Endothelial cell of umbilical vein (primary cell): ENCODE measurements at regions not wholly inside any gene's neighbourhood (a gene's known extent, or its start where the extent isn't known, plus 50 kb on each side); places are given as distances from the start of the nearest gene placed in this dataset.

Experiments
- BruUV-seq: library from RNA; stranded (reverse); fragments of 400-500 nt; replicated peaks from 2 replicates; lab custom pipeline; 2021; lab: Mats Ljungman, UMichigan
- CTCF ChIA-PET: fragments of 300-600, 350-600 bp; sonication (Branson Sonifier 250); formaldehyde crosslinking; loops from one replicate; lab custom pipeline; 2021; ENCODE audit warnings: antibody characterized with exemption, inconsistent platforms; lab: Charles Lee
- POLR2A ChIA-PET: fragments of 300-600, 350-600 bp; sonication (Branson Sonifier 250); formaldehyde crosslinking; loops from one replicate; lab custom pipeline; 2021; ENCODE audit warnings: antibody characterized with exemption, inconsistent platforms; lab: Charles Lee
- DNase-seq: peaks from one replicate; pipeline ENCODE4 v3.0.0-alpha.2; 2011; ENCODE audit warnings: low read depth, low spot score
- FAIRE-seq: peaks from 2 replicates; lab custom pipeline; 2011; peaks lifted over from hg19 to GRCh38; lab: Jason Lieb, UNC
- H2AFZ ChIP-seq: 2 replicates; pipeline ENCODE4 v1.6.0; 2012; ENCODE audit warnings: low read depth, low read length, control low read depth, inconsistent platforms
- H3K27ac ChIP-seq: 2 replicates; pipeline ENCODE4 v1.5.1; 2011; ENCODE audit warnings: low read depth, mild to moderate bottlenecking, control low read depth, low read length, moderate library complexity; ENCODE audit not compliant: insufficient read depth
- H3K27me3 ChIP-seq, 2 experiments: 2 replicates each; pipeline versions ENCODE4 v1.6.0 to v1.6.1; 2011; ENCODE audit warnings: low read length in 2 of 2, mixed read lengths in 1 of 2; ENCODE audit not compliant: control insufficient read depth in 2 of 2, insufficient read depth in 2 of 2
- H3K36me3 ChIP-seq, 2 experiments: 2 replicates in 1 of 2; 3 replicates in 1 of 2; pipeline ENCODE4 v1.5.1; 2011; ENCODE audit warnings: low read length in 2 of 2, mild to moderate bottlenecking in 1 of 2, moderate library complexity in 1 of 2; ENCODE audit not compliant: control insufficient read depth in 2 of 2, insufficient read depth in 2 of 2; ENCODE audit errors: extremely low read depth in 1 of 2
- H3K4me1 ChIP-seq: 3 replicates; pipeline ENCODE4 v1.5.1; 2011; ENCODE audit warnings: mild to moderate bottlenecking, low read length; ENCODE audit not compliant: control insufficient read depth, insufficient read depth; ENCODE audit errors: extremely low read depth
- H3K4me2 ChIP-seq: 2 replicates; pipeline ENCODE4 v1.6.1; 2011; ENCODE audit warnings: low read length, control low read depth, mixed read lengths; ENCODE audit not compliant: insufficient read depth
- H3K4me3 ChIP-seq, 3 experiments: fragments of 200-600 bp in 1 of 3; sonication (generic), shearing (Covaris generic) in 1 of 3; replicated peaks in 1 of 3; 2 replicates each; pipeline ENCODE4 v1.5.1; 2011 to 2016; ENCODE audit warnings: control low read depth in 3 of 3, low read length in 3 of 3, mild to moderate bottlenecking in 2 of 3, inconsistent platforms in 1 of 3, low read depth in 1 of 3, moderate library complexity in 1 of 3; ENCODE audit not compliant: insufficient read depth in 1 of 3
- H3K79me2 ChIP-seq: 2 replicates; pipeline ENCODE4 v1.6.0; 2012; ENCODE audit warnings: low read length, inconsistent platforms; ENCODE audit not compliant: control insufficient read depth, insufficient read depth
- H3K9ac ChIP-seq: replicated peaks from 2 replicates; pipeline ENCODE3; 2011; ENCODE audit warnings: low read length, control low read depth; ENCODE audit not compliant: insufficient read depth; ENCODE audit errors: extremely low read depth
- H3K9me1 ChIP-seq: replicated peaks from 3 replicates; pipeline ENCODE4 v1.6.0; 2011; ENCODE audit warnings: mild to moderate bottlenecking, low read length; ENCODE audit not compliant: control insufficient read depth, insufficient read depth; ENCODE audit errors: extremely low read depth
- H3K9me3 ChIP-seq: replicated peaks from 2 replicates; pipeline ENCODE4 v1.5.1; 2012; ENCODE audit warnings: low read length, inconsistent platforms; ENCODE audit not compliant: control insufficient read depth, insufficient read depth
- H4K20me1 ChIP-seq: replicated peaks from 2 replicates; pipeline ENCODE3; 2011; ENCODE audit warnings: mild to moderate bottlenecking, low read length; ENCODE audit not compliant: control insufficient read depth, insufficient read depth; ENCODE audit errors: extremely low read depth
- CTCF ChIP-seq, 2 donors: IDR thresholded peaks; 1 replicate in 1 of 2; 2 replicates in 1 of 2; pipeline ENCODE4 v1.5.1; 2011; ENCODE audit warnings: low read length in 2 of 2, mild to moderate bottlenecking in 2 of 2, moderate library complexity in 2 of 2, control low read depth in 1 of 2, inconsistent platforms in 1 of 2, low read depth in 1 of 2; ENCODE audit not compliant: insufficient read depth in 1 of 2; ENCODE audit errors: extremely low read depth in 1 of 2
- EZH2 ChIP-seq: IDR thresholded peaks from 2 replicates; pipeline ENCODE4 v1.6.1; 2012; ENCODE audit warnings: borderline replicate concordance, low read depth, mild to moderate bottlenecking, moderate library complexity, low read length, inconsistent platforms; ENCODE audit not compliant: severe bottlenecking
- FOS ChIP-seq: IDR thresholded peaks from 2 replicates; pipeline ENCODE4 v1.6.1; 2011; ENCODE audit warnings: mild to moderate bottlenecking, low read length, moderate library complexity, borderline replicate concordance; ENCODE audit not compliant: insufficient read depth
- GATA2 ChIP-seq: IDR thresholded peaks from 2 replicates; pipeline ENCODE4 v1.7.0; 2011; ENCODE audit warnings: low read depth, mild to moderate bottlenecking, moderate library complexity, mixed read lengths, low read length; ENCODE audit not compliant: insufficient read length, insufficient read depth
- JUN ChIP-seq: IDR thresholded peaks from 2 replicates; pipeline ENCODE4 v1.6.1; 2011; ENCODE audit warnings: borderline replicate concordance, low read depth; ENCODE audit not compliant: insufficient read length, insufficient read depth
- MAX ChIP-seq: IDR thresholded peaks from 2 replicates; pipeline ENCODE4 v1.6.1; 2011; ENCODE audit not compliant: insufficient read depth, insufficient read length
- MYC ChIP-seq: IDR thresholded peaks from one replicate; pipeline ENCODE4 v1.6.1; 2011; ENCODE audit warnings: mild to moderate bottlenecking, low read depth, low read length
- POLR2A ChIP-seq: IDR thresholded peaks from 2 replicates; pipeline ENCODE4 v1.6.1; 2012; ENCODE audit warnings: low read depth, mild to moderate bottlenecking, control low read depth, low read length
- POLR2AphosphoS5 ChIP-seq: IDR thresholded peaks from 2 replicates; pipeline ENCODE4 v1.6.1; 2012; ENCODE audit warnings: low read depth, mild to moderate bottlenecking, control low read depth, low read length, moderate library complexity; ENCODE audit not compliant: insufficient read depth
- dilution Hi-C: fragments of 300-500 bp; cut with MboI; formaldehyde crosslinking; loops from one replicate; pipeline ENCODE4 v1.15.0; 2019; ENCODE audit warnings: low sequenced_read_pairs; ENCODE audit not compliant: extremely low pct_ligation_motif_present
- intact Hi-C: fragments of 100-400 bp; cut with micrococcal nuclease; formaldehyde crosslinking; loops from one replicate; pipeline ENCODE4 v1.10.0; 2022

GRCh38 chr1:2904191-2904590 is 102.7 kb upstream of the TTC34 start:
- no peaks in the 10 kb centered on the region for H4K20me1 ChIP-seq
- no peak overlapping the region for H3K4me3 ChIP-seq
- no peaks in the 10 kb centered on the region for H3K79me2 ChIP-seq
- H3K4me2 ChIP-seq = no peak overlapping the region
- no peaks in the 10 kb centered on the region for H3K27me3 ChIP-seq
- no peaks in the 10 kb centered on the region for H3K36me3 ChIP-seq
- BruUV-seq = no TSS peak
- DNase-seq = no peak
- POLR2A ChIA-PET = no interaction called here
- no peaks in the 10 kb centered on the region for H3K9me1 ChIP-seq
- CTCF ChIA-PET = no interaction called here
- no peak overlapping the region for H2AFZ ChIP-seq
- TF ChIP-seq JUN = no peak
- no peak for TF ChIP-seq POLR2A
- no peak for TF ChIP-seq FOS
- no peak for TF ChIP-seq MYC
- peaks cover 3% of the 10 kb centered on the region for H3K9me3 ChIP-seq
- no peak overlapping the region for H3K27ac ChIP-seq
- H3K4me1 ChIP-seq = no peaks in the 10 kb centered on the region
- no peak for FAIRE-seq
- dilution Hi-C loops (no loop called here), intact Hi-C loops (no loop called here)
- H3K9ac ChIP-seq = no peak overlapping the region

GRCh38 chr1:2905356-2905755 is 103.9 kb upstream of the TTC34 start:
- intact Hi-C loops (no loop called here), dilution Hi-C loops (no loop called here)
- no peak for FAIRE-seq
- DNase-seq = no peak
- no peaks in the 10 kb centered on the region for H4K20me1 ChIP-seq
- no TSS peak for BruUV-seq
- POLR2A ChIA-PET = no interaction called here
- no peak overlapping the region for H3K4me3 ChIP-seq
- CTCF ChIA-PET = no interaction called here
- H3K27ac ChIP-seq = no peak overlapping the region
- H3K4me1 ChIP-seq = no peaks in the 10 kb centered on the region
- TF ChIP-seq MAX = no peak
- no peak for TF ChIP-seq MYC
- TF ChIP-seq CTCF (IDR thresholded peaks at IDR 0.05; ENCODE audit: extremely low read depth in 1 of 2, insufficient read depth in 1 of 2, low read depth in 1 of 2, low read length in 2 of 2) = no peak
- no peak for TF ChIP-seq JUN
- no peak for TF ChIP-seq GATA2
- TF ChIP-seq POLR2A = no peak
- TF ChIP-seq EZH2 = no peak
- TF ChIP-seq POLR2AphosphoS5 = no peak
- H3K9me1 ChIP-seq = no peaks in the 10 kb centered on the region
- H2AFZ ChIP-seq = no peak overlapping the region
- H3K9me3 ChIP-seq = peaks cover 5% of the 10 kb centered on the region
- no peaks in the 10 kb centered on the region for H3K27me3 ChIP-seq
- H3K79me2 ChIP-seq = no peaks in the 10 kb centered on the region
- H3K36me3 ChIP-seq = no peaks in the 10 kb centered on the region
- H3K4me2 ChIP-seq = no peak overlapping the region
- H3K9ac ChIP-seq = no peak overlapping the region
